Fibroblast of gingiva (primary cell): ENCODE measurements at regions not wholly inside any gene's neighbourhood (a gene's known extent, or its start where the extent isn't known, plus 50 kb on each side); places are given as distances from the start of the nearest gene placed in this dataset.
"Not testable (repeated sequence)": the region's sequence is repeated elsewhere in the genome, so short reads cannot be mapped to it uniquely, and the experiment has no call there.

Experiments
- DNase-seq: peaks from one replicate; pipeline ENCODE4 v3.0.0-alpha.2; 2011; ENCODE audit warnings: low read depth

- no peak for DNase-seq
These were observed 91.2 kb downstream of the RCHY1 start for GRCh38 chr4:75422998-75423397.

DNA sequence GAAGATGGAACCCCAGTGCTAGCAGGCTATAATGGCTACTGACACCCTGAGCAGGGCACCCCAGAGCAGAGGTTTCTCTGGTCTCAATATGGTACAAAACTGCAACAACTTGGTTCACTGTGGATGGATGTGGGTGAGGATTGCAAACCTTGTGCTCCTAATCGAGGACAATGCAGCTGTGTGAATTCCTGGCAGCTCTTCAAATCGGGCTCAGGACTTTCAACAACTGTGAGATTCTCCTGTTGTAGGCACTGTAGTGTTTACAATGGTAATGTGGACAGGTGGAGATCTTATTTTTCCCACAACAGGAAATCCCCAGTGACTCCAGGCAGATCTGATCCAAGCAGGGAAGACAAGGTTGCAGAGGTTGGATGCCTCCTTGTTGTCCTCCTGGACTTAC, 101.5 kb downstream of the RCHY1 start:
- no peak for DNase-seq

GRCh38 chr4:75398501-75398900, 115.7 kb downstream of the RCHY1 start:
- no peak for DNase-seq

DNA sequence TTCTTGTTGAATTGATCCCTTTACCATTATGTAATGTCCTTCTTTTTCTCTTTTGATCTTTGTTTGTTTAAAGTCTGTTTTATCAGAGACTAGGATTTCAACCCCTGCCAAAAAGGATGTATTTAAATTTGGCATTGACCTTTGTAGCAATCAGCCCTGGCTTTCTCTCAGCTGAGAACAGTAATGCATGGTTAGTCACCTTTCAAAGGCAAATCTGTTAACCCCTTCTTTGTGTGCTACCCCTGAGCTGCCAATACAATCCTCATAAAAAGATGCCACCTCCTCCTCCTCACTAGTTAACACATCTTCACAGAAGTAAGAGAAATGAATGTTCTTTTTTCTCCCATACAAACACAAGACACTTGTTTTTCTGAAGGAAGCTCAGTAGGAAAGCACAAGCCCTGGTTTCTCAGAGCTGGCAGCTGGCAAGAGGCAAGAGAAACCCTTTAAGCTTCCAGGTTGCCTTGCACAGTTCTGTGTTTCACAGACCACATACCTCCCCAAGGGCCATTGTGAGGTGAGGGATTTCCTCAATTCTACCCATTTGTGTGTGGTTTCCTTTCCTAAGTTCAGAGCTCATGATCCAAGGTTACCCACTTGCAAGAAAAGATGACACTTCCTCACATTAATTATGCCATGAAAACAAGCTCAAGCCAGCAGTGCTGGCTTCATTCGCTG, 122.6 kb downstream of the RCHY1 start:
- DNase-seq, result no peak

DNA sequence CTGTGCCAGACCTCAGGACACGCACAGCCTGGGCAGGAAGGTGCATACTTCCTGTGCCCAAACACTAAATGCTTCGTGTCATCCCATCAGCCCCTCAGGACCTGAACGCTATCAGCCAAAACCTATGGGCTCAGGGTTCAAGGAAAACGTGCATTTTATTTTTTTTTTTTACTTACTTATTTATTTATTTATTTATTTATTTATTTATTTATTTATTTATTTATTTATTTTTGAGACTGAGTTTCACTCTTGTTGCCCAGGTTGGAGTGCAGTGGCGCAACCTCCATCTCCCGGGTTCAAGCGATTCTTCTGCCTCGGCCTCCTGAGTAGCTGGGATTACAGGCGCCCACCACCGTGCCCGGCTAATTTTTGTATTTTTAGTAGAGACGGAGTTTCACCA, 127.8 kb downstream of the RCHY1 start:
- DNase-seq, result not testable (repeated sequence)

DNA sequence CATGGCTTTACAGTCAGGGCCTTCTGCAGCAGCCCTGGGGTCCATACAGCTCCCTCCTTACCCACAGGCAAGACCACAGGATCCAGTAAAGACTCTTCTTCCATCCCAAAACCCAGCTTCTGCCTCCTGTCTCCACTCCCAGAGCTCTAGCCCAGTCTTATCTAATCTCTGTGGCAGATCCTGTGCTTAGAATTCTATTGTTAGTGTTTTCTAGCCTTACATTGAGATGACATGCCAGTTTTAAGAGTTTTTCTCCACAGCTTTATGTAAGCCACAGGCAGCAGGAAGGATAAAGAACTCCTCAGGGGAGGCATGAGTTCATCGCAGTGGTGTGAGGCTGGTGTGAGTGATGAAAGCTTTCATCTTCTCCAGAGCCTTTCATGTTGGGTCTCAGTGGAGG, 129.1 kb downstream of the RCHY1 start:
- DNase-seq, result no peak

DNA sequence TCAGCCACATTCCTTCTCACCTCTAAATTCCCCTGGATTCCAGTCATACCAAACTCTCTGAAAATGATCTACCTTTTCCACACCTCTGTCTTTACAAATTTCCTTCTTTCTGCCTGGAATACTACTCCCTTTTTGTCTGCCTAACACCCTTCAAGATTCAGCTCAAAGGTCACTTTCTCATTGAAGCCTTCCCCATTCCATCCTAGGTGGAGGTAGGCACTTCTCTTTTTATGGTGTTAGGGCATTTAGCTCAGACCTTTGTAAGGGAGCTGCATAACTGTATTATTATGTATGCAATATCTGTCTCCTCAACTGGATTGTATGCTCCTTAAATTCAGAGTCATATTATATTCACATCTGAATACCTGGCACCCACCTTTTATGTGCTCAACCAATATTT, 137.7 kb downstream of the RCHY1 start:
- no peak for DNase-seq

- no peak for DNase-seq
These were observed 142.3 kb downstream of the RCHY1 start for GRCh38 chr4:75371915-75372314.

GRCh38 chr4:75370576-75370975, 143.6 kb downstream of the RCHY1 start:
- no peak for DNase-seq

DNA sequence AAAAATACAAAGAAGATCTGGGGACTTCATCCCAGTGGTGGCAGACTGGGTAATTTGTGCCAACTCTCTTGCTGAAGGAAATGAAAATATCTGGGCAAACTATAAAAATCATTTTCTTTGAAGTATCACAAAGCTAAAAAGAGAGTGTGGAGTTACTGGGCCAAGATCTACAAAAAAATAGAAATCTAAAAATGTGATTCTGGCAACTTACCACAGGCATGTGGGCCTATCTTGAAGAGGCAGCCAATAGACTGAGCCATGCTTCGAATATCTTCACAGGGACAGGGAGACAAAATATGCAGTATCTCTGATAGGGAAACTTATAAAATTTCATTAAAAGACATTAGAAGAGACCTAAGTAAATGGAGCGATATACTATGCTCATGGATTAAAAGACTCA, 168.8 kb downstream of the RCHY1 start:
- no peak for DNase-seq

- peak; percentile 13 for DNase-seq
These were observed 169.3 kb downstream of the RCHY1 start for GRCh38 chr4:75344915-75345314.

GRCh38 chr4:75343333-75343732, 170.9 kb downstream of the RCHY1 start:
- DNase-seq, result no peak

- DNase-seq, result no peak
These were observed 173.6 kb downstream of the RCHY1 start for GRCh38 chr4:75340561-75340960.

GRCh38 chr4:75338352-75338880, 175.8 kb downstream of the RCHY1 start:
- no peak for DNase-seq

- DNase-seq, result no peak
These were observed 186.2 kb downstream of the RCHY1 start for GRCh38 chr4:75327804-75328512.

GRCh38 chr4:75325318-75325979, 188.8 kb downstream of the RCHY1 start:
- no peak for DNase-seq

DNA sequence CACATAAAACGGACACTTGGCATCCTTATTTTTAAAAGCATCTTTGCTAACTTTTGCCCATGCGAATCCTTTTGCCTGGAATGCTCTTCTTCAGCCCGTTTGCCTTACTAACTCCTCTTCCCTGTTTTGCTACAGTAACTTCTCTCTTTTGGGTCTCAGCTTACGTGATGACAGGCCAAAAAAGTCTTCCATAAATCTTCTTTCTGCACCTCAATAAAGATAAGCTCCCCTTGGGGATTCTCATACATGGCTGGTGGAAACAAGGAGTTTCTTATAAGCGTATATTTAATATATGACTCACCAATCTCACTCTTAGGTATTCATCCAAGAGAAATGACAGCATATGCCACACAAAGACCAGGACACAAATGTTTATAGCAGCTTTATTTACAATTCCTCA, 192.7 kb downstream of the RCHY1 start:
- no peak for DNase-seq

DNA sequence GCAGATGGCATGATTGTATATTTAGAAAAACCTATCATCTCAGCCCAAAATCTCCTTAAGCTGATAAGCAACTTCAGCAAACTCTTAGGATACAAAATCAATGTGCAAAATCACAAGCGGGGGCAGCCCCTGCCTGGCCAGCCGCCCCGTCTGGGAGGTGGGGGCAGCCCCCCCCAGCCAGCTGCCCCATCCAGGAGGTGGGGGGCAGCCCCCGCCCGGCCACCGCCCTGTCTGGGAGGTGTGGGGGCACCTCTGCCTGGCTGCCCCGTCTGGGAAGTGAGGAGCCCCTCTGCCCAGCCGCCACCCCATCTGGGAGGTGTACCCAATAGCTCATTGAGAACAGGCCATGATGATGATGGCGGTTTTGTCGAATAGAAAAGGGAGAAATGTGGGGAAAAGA, 196.6 kb downstream of the RCHY1 start:
- DNase-seq, result not testable (repeated sequence)

GRCh38 chr4:75308049-75308448, 206.2 kb downstream of the RCHY1 start:
- no peak for DNase-seq

- no peak for DNase-seq
These were observed 207.7 kb downstream of the RCHY1 start for GRCh38 chr4:75306506-75306905.

DNA sequence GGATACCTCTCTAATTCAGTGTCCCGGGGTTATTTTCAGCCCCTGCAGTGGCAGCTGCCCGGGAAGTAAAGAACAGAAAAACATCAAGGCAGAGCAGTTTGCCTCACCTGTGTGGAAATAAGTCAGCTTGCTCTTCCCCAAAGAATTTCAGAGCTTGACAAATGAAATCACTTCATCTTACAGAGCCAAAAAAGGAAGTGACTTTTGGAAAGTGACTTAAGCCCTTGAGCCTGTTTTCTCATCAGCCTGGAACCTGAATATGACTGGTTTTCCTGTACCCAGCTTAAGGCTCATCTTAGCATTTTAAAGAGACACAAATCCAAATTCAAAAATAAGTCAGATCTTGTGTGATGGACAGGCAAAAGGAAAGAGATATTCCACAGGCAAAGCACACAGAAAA, 211.6 kb downstream of the RCHY1 start:
- no peak for DNase-seq

GRCh38 chr4:75289914-75290582, 224.2 kb downstream of the RCHY1 start:
- DNase-seq, result no peak
